ENCODE measurements at regions not wholly inside any gene's neighbourhood (a gene's known extent, or its start where the extent isn't known, plus 50 kb on each side); places are given as distances from the start of the nearest gene placed in this dataset.

GRCh38 chr3:5314897-5315296 lies 127.4 kb downstream of the EDEM1 start:
- no peak for FAIRE-seq
- Histone ChIP-seq H3K4me2 (ENCODE audit: insufficient read depth, low read length) (no peak overlapping the region), H4K20me1 (replicated peaks; ENCODE audit: control insufficient read depth, insufficient read depth, low read length) (no peaks in the 10 kb centered on the region), H3K9me1 (ENCODE audit: control insufficient read depth, insufficient read depth, low read length) (no peaks in the 10 kb centered on the region), H3K27me3 (ENCODE audit: control insufficient read depth in 2 of 2, insufficient read depth in 2 of 2, low read length in 2 of 2) (peaks cover 2 to 17% of the 10 kb centered on the region in 2 experiments; a peak in 2 of 5 replicates), H3K36me3 (ENCODE audit: control insufficient read depth, insufficient read depth, low read length) (no peaks in the 10 kb centered on the region), H2AFZ (ENCODE audit: low read depth, low read length) (no peak overlapping the region), H3K9me3 (replicated peaks; ENCODE audit: control insufficient read depth, insufficient read depth, low read depth, low read length) (no peaks in the 10 kb centered on the region), H3K4me3 (no peak overlapping the region), H3K79me2 (ENCODE audit: control insufficient read depth, insufficient read depth, low read length) (no peaks in the 10 kb centered on the region), H3K27ac (ENCODE audit: extremely low read depth, low read depth, low read length) (no peak overlapping the region), H3K4me1 (replicated peaks in 1 of 2; ENCODE audit: control insufficient read depth in 2 of 2, insufficient read depth in 2 of 2, low read length in 2 of 2) (no peaks in the 10 kb centered on the region; a peak in 1 of 5 replicates), H3K9ac (ENCODE audit: insufficient read depth in 1 of 2, low read depth in 2 of 2, low read length in 2 of 2) (no peak overlapping the region)
- ChIA-PET CTCF (ENCODE audit: low intra/inter-chr PET ratio) (no interaction called here), POLR2A (interaction anchor here (0.9 kb wide), 1 partner anchor 114 kb away, joined by 3 read pairs; no protein-coding TSS in a partner anchor)
- intact Hi-C loops (cut with micrococcal nuclease) = no loop called here
- 0 out of 3 replicates have a peak, but pooled peaks have one; percentile 21 for ATAC-seq
- WGBS (ENCODE audit: insufficient coverage, low coverage, missing lambda C conversion rate) = 6% methylated on average over 1 of the region's 1 CpG
- DNase-seq (ENCODE audit: extremely low read depth in 1 of 4, low spot score in 3 of 4) = no peak
- in situ Hi-C loops (cut with MboI) = loop anchor here (25.0 kb wide), 1 partner anchor 1472 kb away; no protein-coding TSS in a partner anchor
- no TSS peak for BruUV-seq (replicated peaks)
- no peak for TF ChIP-seq ZNF444 (CRISPR knock-in tag; IDR thresholded peaks at IDR 0.05)
- no peak for TF ChIP-seq HDAC3 (IDR thresholded peaks at IDR 0.05; ENCODE audit: borderline replicate concordance, partially characterized antibody)
- TF ChIP-seq KDM5B (IDR thresholded peaks at IDR 0.05; ENCODE audit: insufficient replicate concordance, low read depth, low read length) = no peak
- TF ChIP-seq E2F1 (CRISPR knock-in tag; IDR thresholded peaks at IDR 0.05) = no peak
- TF ChIP-seq ARNT (IDR thresholded peaks at IDR 0.05) = no peak
- no peak; the same call in 1 of the 2 replicates for TF ChIP-seq ESRRA (IDR thresholded peaks at IDR 0.05; ENCODE audit: borderline replicate concordance, low read depth)
- TF ChIP-seq SP1 (CRISPR knock-in tag; IDR thresholded peaks at IDR 0.05) = no peak
- no peak for TF ChIP-seq CREB1 (IDR thresholded peaks at IDR 0.05)
- TF ChIP-seq CREB1 (CRISPR knock-in tag; IDR thresholded peaks at IDR 0.05) = no peak
- peak; percentile 87 for TF ChIP-seq FOSL1 (tag; conservative IDR thresholded peaks at IDR 0.05)
- TF ChIP-seq JUND (IDR thresholded peaks at IDR 0.05; ENCODE audit: borderline replicate concordance, low read depth, low read length) = peak; percentile 62; the same call in 1 of the 2 replicates
- peak; percentile 58; the same call in 1 of the 3 replicates for TF ChIP-seq JUND (tag; IDR thresholded peaks at IDR 0.05; ENCODE audit: borderline replicate concordance, low read depth, low read length)
- no peak for TF ChIP-seq ZBTB49 (CRISPR knock-in tag; IDR thresholded peaks at IDR 0.05; ENCODE audit: borderline replicate concordance)
- TF ChIP-seq TCF3 (CRISPR knock-in tag; IDR thresholded peaks at IDR 0.05) = no peak
- TF ChIP-seq U2AF2 (optimal IDR thresholded peaks at IDR 0.05; ENCODE audit: low read depth, low read length) = no peak
- TF ChIP-seq FOXP1 (CRISPR knock-in tag; IDR thresholded peaks at IDR 0.05) = no peak
- TF ChIP-seq TRIM25 (IDR thresholded peaks at IDR 0.05; ENCODE audit: borderline replicate concordance) = no peak
- 0 out of 2 replicates have a peak, but pooled peaks have one; percentile 20 for TF ChIP-seq JUN (IDR thresholded peaks at IDR 0.05; ENCODE audit: borderline replicate concordance, low read depth, low read length)
- no peak for TF ChIP-seq JUN (CRISPR knock-in tag; IDR thresholded peaks at IDR 0.05; ENCODE audit: borderline replicate concordance)
